A549 (cell line): ENCODE measurements at regions not wholly inside any gene's neighbourhood (a gene's known extent, or its start where the extent isn't known, plus 50 kb on each side); places are given as distances from the start of the nearest gene placed in this dataset.

Source experiments
- ATAC-seq, 2 experiments: fragments of 200-7000 bp in 1 of 2; fragments of >200 bp in 1 of 2; cut with Nextera tagmentation in 1 of 2; cut with Tn5 transposase in 1 of 2; 3 replicates each; pipeline versions ENCODE4 v1.8.0 to v1.9.1; 2018 to 2020; ENCODE audit warnings: mild to moderate bottlenecking in 1 of 2, moderate library complexity in 1 of 2
- CTCF ChIA-PET: fragments of 300-600 bp; sonication (Branson Sonifier 250); formaldehyde crosslinking; extraction: SDS; loops from one replicate; lab custom pipeline; 2021; ENCODE audit warnings: antibody characterized with exemption, inconsistent platforms; lab: Yijun Ruan, JAX
- POLR2A ChIA-PET: fragments of 350-600 bp; formaldehyde crosslinking; extraction: SDS; loops from one replicate; lab custom pipeline; 2021; ENCODE audit warnings: antibody characterized with exemption, inconsistent platforms; lab: Yijun Ruan, JAX
- DNase-seq, 2 experiments: peaks; one replicate each; pipeline versions ENCODE4 v3.0.0 to v3.0.0-alpha.2; 2011 to 2016; ENCODE audit warnings: low read depth in 1 of 2, low spot score in 1 of 2
- FAIRE-seq: peaks from 2 replicates; lab custom pipeline; 2011; peaks lifted over from hg19 to GRCh38; lab: Jason Lieb, UNC
- H3K27ac ChIP-seq, 2 experiments: fragments of >200 bp; sonication (Bioruptor Twin); formaldehyde crosslinking; 3 replicates each; pipeline ENCODE4 v1.5.1; 2016 to 2017
- H3K4me1 ChIP-seq: fragments of >200 bp; sonication (Bioruptor Twin); formaldehyde crosslinking; 3 replicates; pipeline ENCODE4 v1.6.1; 2016
- H3K4me2 ChIP-seq: fragments of >200 bp; sonication (Bioruptor Twin); formaldehyde crosslinking; 3 replicates; pipeline ENCODE4 v1.6.1; 2016
- H3K4me3 ChIP-seq: fragments of >200 bp; sonication (Bioruptor Twin); formaldehyde crosslinking; 3 replicates; pipeline ENCODE4 v1.5.1; 2016
- H3K9me3 ChIP-seq: fragments of >200 bp; sonication (Bioruptor Twin); formaldehyde crosslinking; 3 replicates; pipeline ENCODE4 v1.6.1; 2016
- CBX2 ChIP-seq: fragments of 200-600 bp; sonication (generic); IDR thresholded peaks from 2 replicates; pipeline ENCODE4 v1.6.1; 2016; ENCODE audit warnings: low read depth, mild to moderate bottlenecking, borderline replicate concordance
- CBX8 ChIP-seq: fragments of 200-600 bp; sonication (generic); IDR thresholded peaks from 2 replicates; pipeline ENCODE4 v1.6.1; 2016
- CHD2 ChIP-seq: fragments of 150-350 bp; IDR thresholded peaks from 2 replicates; pipeline ENCODE4 v1.6.1; 2014; ENCODE audit warnings: low read length; ENCODE audit not compliant: partially characterized antibody
- CHD4 ChIP-seq: fragments of 200-600 bp; sonication (generic); IDR thresholded peaks from 2 replicates; pipeline ENCODE4 v1.6.1; 2016; ENCODE audit warnings: antibody characterized with exemption, mild to moderate bottlenecking, borderline replicate concordance
- EHF ChIP-seq: fragments of 250-450 bp; sonication (Bioruptor Pico); IDR thresholded peaks from 2 replicates; pipeline ENCODE4 v1.5.0; 2020; ENCODE audit warnings: mild to moderate bottlenecking
- FOSB ChIP-seq: fragments of 250-450 bp; sonication (Bioruptor Pico); IDR thresholded peaks from 2 replicates; pipeline ENCODE4 v1.5.0; 2020; ENCODE audit warnings: mild to moderate bottlenecking, moderate library complexity
- GATA3 ChIP-seq: IDR thresholded peaks from 2 replicates; pipeline ENCODE4 v1.6.1; 2012; ENCODE audit warnings: borderline replicate concordance
- HOXA7 ChIP-seq: fragments of 250-450 bp; sonication (Bioruptor Pico); IDR thresholded peaks from 2 replicates; pipeline ENCODE4 v1.5.0; 2020; ENCODE audit warnings: mild to moderate bottlenecking, moderate library complexity
- JUNB ChIP-seq: fragments of >200 bp; sonication (Bioruptor Twin); formaldehyde crosslinking; IDR thresholded peaks from 2 replicates; pipeline ENCODE4 v1.6.1; 2016
- KDM1A ChIP-seq: fragments of 200-600 bp; sonication (generic); IDR thresholded peaks from 2 replicates; pipeline ENCODE4 v1.6.1; 2016; ENCODE audit warnings: low read depth, mild to moderate bottlenecking
- MYC ChIP-seq: IDR thresholded peaks from 2 replicates; pipeline ENCODE4 v1.6.1; 2012; ENCODE audit warnings: mild to moderate bottlenecking, inconsistent platforms, low read length, improper control_type of control experiment, borderline replicate concordance
- NPAS2 ChIP-seq: fragments of 250-450 bp; sonication (Bioruptor Pico); IDR thresholded peaks from 2 replicates; pipeline ENCODE4 v1.8.0; 2022; ENCODE audit warnings: mild to moderate bottlenecking, moderate library complexity, borderline replicate concordance
- NR3C1 ChIP-seq: fragments of >200 bp; sonication (Bioruptor Twin); formaldehyde crosslinking; IDR thresholded peaks from 3 replicates; pipeline ENCODE4 v1.6.1; 2017
- POLR2A ChIP-seq: IDR thresholded peaks from 2 replicates; pipeline ENCODE4 v1.6.1; 2012; ENCODE audit warnings: mild to moderate bottlenecking, low read length
- RARB ChIP-seq: fragments of 250-450 bp; sonication (Bioruptor Pico); IDR thresholded peaks from 2 replicates; pipeline ENCODE4 v1.8.0; 2021; ENCODE audit warnings: mild to moderate bottlenecking, moderate library complexity
- SREBF2 ChIP-seq: fragments of 450-650 bp; IDR thresholded peaks from 2 replicates; pipeline ENCODE4 v1.6.1; 2014; ENCODE audit warnings: mild to moderate bottlenecking, moderate library complexity
- ZFP36 ChIP-seq: fragments of 450-650 bp; IDR thresholded peaks from 2 replicates; pipeline ENCODE4 v1.6.1; 2014; ENCODE audit warnings: borderline replicate concordance; ENCODE audit not compliant: partially characterized antibody
- ZNF302 ChIP-seq: fragments of 250-450 bp; sonication (Bioruptor Pico); IDR thresholded peaks from 2 replicates; pipeline ENCODE4 v1.9.0; 2021; ENCODE audit warnings: inconsistent platforms, mild to moderate bottlenecking, moderate library complexity
- WGBS: methylation state at CpG from one replicate; pipeline ENCODE4 v1.1.6; 2017; ENCODE audit errors: missing lambda C conversion rate; 5-methylcytosine and 5-hydroxymethylcytosine counted together
- TF ChIP-seq, protein P1 (sequence below): fragments of 150-350 bp; IDR thresholded peaks from 2 replicates; pipeline ENCODE4 v1.6.1; 2014; ENCODE audit warnings: low read depth, mild to moderate bottlenecking, low read length
- TF ChIP-seq, protein P2 (sequence below): fragments of >200 bp; sonication (Bioruptor Twin); formaldehyde crosslinking; IDR thresholded peaks from 3 replicates; pipeline ENCODE4 v1.6.1; 2016
- TF ChIP-seq, protein P3 (sequence below): fragments of 250-450 bp; sonication (Bioruptor Pico); IDR thresholded peaks from 2 replicates; pipeline ENCODE4 v1.5.0; 2021; ENCODE audit warnings: mild to moderate bottlenecking, moderate library complexity, borderline replicate concordance
- TF ChIP-seq, protein P4 (sequence below): IDR thresholded peaks from 2 replicates; pipeline ENCODE4 v1.6.1; 2012
- TF ChIP-seq, protein P5 (sequence below): fragments of >200 bp; sonication (Bioruptor Twin); formaldehyde crosslinking; IDR thresholded peaks from 2 replicates; pipeline ENCODE4 v1.6.1; 2016
- TF ChIP-seq, protein P6 (sequence below): fragments of >200 bp; sonication (Bioruptor Twin); formaldehyde crosslinking; IDR thresholded peaks from 3 replicates; pipeline ENCODE4 v1.5.1; 2016
- TF ChIP-seq, protein P7 (sequence below): IDR thresholded peaks from 2 replicates; pipeline ENCODE4 v1.6.1; 2012

DNA sequence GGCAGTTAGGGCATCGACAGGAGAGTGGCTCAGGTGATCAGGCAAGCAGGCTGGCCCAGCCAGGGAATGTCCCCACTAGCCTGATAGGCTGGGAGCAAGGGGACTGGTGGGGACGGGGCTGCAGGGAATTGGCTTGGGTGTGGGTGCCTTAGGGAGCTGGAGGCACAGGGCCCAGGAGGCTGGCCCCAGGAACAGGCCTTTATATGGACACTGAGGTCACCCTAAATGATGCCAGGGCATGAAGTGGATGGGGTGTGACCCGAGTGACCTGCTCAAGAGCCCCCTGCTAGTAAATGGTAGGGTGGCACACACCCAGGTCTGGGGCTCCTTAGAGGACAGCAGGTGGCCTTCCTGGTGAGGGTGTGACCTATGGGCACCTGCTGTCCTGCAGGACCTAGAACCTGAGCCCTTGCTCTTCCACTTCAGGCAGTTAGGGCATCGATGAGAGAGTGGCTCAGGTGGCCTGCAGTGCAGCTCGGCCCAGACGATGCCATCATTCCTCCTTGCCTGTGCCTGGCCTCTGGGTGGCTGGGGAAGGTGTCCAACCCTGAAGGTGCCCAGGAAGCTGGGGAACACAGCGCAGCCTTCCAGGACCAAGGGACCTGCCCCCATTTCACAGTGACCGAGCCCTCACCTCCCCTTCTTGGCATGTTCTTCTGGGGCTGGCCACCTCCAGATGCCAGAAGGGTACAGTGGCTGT lies 51.7 kb upstream of the LEP start (continued):
- TF ChIP-seq, protein P1, sequence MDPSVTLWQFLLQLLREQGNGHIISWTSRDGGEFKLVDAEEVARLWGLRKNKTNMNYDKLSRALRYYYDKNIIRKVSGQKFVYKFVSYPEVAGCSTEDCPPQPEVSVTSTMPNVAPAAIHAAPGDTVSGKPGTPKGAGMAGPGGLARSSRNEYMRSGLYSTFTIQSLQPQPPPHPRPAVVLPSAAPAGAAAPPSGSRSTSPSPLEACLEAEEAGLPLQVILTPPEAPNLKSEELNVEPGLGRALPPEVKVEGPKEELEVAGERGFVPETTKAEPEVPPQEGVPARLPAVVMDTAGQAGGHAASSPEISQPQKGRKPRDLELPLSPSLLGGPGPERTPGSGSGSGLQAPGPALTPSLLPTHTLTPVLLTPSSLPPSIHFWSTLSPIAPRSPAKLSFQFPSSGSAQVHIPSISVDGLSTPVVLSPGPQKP, result no peak
- TF ChIP-seq ZFP36 (no peak), CHD2 (no peak)

DNA sequence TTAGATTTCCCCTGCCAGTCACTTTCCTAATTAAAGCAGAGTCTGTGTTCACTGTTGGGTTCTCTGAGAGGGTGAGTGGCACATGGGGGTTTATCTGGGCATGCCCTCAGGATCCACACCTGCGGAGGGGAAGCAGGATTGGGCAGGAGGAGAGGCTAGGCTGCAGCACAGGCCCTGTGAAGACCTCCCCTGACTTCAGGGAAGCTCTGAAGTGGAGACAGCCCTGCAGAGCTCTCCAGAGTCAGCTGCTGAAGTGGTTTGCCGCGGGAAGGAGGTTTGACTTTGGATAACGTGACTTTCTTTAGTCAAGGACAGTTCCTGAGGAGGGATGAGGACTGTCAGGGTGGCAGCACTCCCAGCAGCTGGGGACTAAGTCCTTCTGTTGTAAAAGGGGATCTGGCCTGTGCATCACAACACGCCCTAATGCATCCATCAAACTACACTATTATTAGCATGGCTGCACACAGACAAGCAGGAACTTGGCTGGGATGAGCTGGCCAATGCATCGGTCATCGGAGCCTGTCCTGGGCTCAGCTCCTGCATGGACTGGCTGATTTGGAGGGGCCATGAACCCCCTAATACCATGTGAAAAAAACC lies 50.9 kb upstream of the LEP start:
- Histone ChIP-seq H3K9me3 (peaks cover 21% of the 10 kb centered on the region), H3K27ac (no peak overlapping the region), H3K4me2 (no peak overlapping the region), H3K4me3 (no peak overlapping the region), H3K4me1 (no peaks in the 10 kb centered on the region)
- ATAC-seq (peak; percentile 48 to 51), FAIRE-seq (no peak), DNase-seq (no peak)
- TF ChIP-seq, protein P2, sequence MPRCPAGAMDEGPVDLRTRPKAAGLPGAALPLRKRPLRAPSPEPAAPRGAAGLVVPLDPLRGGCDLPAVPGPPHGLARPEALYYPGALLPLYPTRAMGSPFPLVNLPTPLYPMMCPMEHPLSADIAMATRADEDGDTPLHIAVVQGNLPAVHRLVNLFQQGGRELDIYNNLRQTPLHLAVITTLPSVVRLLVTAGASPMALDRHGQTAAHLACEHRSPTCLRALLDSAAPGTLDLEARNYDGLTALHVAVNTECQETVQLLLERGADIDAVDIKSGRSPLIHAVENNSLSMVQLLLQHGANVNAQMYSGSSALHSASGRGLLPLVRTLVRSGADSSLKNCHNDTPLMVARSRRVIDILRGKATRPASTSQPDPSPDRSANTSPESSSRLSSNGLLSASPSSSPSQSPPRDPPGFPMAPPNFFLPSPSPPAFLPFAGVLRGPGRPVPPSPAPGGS, result no peak
- no peak for TF ChIP-seq RARB (CRISPR knock-in tag)
- no peak for TF ChIP-seq GATA3
- TF ChIP-seq NR3C1, result no peak
- no peak for TF ChIP-seq ZFP36
- TF ChIP-seq NPAS2 (CRISPR knock-in tag), result no peak
- no peak for TF ChIP-seq CBX2
- TF ChIP-seq FOSB, result no peak
- TF ChIP-seq CHD4, result no peak
- TF ChIP-seq, protein P3, sequence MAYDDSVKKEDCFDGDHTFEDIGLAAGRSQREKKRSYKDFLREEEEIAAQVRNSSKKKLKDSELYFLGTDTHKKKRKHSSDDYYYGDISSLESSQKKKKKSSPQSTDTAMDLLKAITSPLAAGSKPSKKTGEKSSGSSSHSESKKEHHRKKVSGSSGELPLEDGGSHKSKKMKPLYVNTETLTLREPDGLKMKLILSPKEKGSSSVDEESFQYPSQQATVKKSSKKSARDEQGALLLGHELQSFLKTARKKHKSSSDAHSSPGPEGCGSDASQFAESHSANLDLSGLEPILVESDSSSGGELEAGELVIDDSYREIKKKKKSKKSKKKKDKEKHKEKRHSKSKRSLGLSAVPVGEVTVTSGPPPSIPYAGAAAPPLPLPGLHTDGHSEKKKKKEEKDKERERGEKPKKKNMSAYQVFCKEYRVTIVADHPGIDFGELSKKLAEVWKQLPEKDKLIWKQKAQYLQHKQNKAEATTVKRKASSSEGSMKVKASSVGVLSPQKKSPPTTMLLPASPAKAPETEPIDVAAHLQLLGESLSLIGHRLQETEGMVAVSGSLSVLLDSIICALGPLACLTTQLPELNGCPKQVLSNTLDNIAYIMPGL (CRISPR knock-in tag), result no peak
- TF ChIP-seq, protein P4, sequence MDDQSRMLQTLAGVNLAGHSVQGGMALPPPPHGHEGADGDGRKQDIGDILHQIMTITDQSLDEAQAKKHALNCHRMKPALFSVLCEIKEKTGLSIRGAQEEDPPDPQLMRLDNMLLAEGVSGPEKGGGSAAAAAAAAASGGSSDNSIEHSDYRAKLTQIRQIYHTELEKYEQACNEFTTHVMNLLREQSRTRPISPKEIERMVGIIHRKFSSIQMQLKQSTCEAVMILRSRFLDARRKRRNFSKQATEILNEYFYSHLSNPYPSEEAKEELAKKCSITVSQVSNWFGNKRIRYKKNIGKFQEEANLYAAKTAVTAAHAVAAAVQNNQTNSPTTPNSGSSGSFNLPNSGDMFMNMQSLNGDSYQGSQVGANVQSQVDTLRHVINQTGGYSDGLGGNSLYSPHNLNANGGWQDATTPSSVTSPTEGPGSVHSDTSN, result no peak
- ChIA-PET POLR2A (no interaction called here), CTCF (interaction anchor here (0.9 to 1.7 kb wide), 3 partner anchors 12 to 55 kb away, joined by 3 to 7 read pairs (median 7); no protein-coding TSS in a partner anchor)
- 42% methylated on average over 7 of the region's 7 CpGs for WGBS

DNA sequence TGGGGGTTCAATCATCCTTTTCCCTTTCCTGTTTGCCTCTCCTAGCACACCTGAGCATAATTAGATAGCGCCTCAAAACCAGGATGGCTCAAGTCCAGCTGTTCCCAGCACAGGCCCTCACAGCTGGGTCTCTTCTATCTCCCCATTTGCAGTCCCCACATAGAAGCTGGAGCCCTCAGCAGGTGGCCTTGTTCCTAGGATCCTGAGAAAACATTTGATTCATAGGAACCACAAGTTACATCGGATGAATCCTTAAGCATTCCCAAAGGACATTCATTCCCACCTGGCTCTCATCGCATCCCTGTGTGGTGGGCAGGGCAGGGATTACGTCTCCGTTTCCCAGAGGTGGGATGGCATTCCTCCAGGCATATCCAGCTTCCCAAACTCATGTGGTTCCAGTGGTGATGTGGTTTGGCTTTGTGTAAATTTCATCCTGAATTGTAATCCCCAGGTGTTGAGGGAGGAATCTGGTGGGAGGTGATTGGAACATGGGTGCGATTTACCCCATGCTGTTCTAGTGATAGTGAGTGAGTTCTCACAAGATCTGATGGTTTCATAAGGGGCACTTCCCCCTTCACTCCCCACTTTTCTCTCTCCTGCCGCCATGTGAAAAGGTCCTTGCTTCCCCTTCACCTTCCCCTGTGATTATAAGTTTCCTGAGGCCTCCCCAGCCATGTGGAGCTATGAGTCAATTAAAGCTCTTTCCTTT lies 49.8 kb upstream of the LEP start:
- no peak overlapping the region for H3K4me3 ChIP-seq
- H3K4me2 ChIP-seq, result no peak overlapping the region
- DNase-seq (no peak), ATAC-seq (no peak), FAIRE-seq (no peak)
- WGBS, result 59% methylated on average over 7 of the region's 7 CpGs
- ChIA-PET CTCF (interaction anchor here (1.2 to 1.8 kb wide), 7 partner anchors 17 to 68 kb away, joined by 3 to 8 read pairs (median 6); no protein-coding TSS in a partner anchor), POLR2A (no interaction called here)
- H3K4me1 ChIP-seq, result no peaks in the 10 kb centered on the region
- H3K9me3 ChIP-seq, result peaks cover 33% of the 10 kb centered on the region
- H3K27ac ChIP-seq, result no peak overlapping the region
- TF ChIP-seq, protein P5, sequence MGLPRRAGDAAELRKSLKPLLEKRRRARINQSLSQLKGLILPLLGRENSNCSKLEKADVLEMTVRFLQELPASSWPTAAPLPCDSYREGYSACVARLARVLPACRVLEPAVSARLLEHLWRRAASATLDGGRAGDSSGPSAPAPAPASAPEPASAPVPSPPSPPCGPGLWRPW, result no peak
- no peak for TF ChIP-seq ZNF302 (CRISPR knock-in tag)
- TF ChIP-seq, protein P2, result no peak
- TF ChIP-seq POLR2A, result no peak
- no peak for TF ChIP-seq MYC
- no peak for TF ChIP-seq NPAS2 (CRISPR knock-in tag)
- TF ChIP-seq, protein P6, sequence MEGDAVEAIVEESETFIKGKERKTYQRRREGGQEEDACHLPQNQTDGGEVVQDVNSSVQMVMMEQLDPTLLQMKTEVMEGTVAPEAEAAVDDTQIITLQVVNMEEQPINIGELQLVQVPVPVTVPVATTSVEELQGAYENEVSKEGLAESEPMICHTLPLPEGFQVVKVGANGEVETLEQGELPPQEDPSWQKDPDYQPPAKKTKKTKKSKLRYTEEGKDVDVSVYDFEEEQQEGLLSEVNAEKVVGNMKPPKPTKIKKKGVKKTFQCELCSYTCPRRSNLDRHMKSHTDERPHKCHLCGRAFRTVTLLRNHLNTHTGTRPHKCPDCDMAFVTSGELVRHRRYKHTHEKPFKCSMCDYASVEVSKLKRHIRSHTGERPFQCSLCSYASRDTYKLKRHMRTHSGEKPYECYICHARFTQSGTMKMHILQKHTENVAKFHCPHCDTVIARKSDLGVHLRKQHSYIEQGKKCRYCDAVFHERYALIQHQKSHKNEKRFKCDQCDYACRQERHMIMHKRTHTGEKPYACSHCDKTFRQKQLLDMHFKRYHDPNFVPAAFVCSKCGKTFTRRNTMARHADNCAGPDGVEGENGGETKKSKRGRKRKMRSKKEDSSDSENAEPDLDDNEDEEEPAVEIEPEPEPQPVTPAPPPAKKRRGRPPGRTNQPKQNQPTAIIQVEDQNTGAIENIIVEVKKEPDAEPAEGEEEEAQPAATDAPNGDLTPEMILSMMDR, result no peak
- TF ChIP-seq KDM1A, result no peak
- no peak for TF ChIP-seq SREBF2
- TF ChIP-seq CBX8, result no peak
- no peak for TF ChIP-seq EHF (CRISPR knock-in tag)
- no peak for TF ChIP-seq CHD4
- TF ChIP-seq, protein P7, sequence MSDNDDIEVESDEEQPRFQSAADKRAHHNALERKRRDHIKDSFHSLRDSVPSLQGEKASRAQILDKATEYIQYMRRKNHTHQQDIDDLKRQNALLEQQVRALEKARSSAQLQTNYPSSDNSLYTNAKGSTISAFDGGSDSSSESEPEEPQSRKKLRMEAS, result no peak
- no peak for TF ChIP-seq HOXA7 (CRISPR knock-in tag)
- no peak for TF ChIP-seq JUNB
